Mucosa of gallbladder (tissue), 1 donor: ENCODE measurements at regions not wholly inside any gene's neighbourhood (a gene's known extent, or its start where the extent isn't known, plus 50 kb on each side); places are given as distances from the start of the nearest gene placed in this dataset.
"Not testable (repeated sequence)": the region's sequence is repeated elsewhere in the genome, so short reads cannot be mapped to it uniquely, and the experiment has no call there.

Experiments used
- DNase-seq: peaks from one replicate; pipeline ENCODE4 v3.0.0-alpha.2; 2020; ENCODE audit warnings: low spot score
- donor health status: DM: no; HTN: no; CAD: no.

GRCh38 chr15:75100679-75101078 is 77.3 kb downstream of the PPCDC start:
- DNase-seq, result no peak

GRCh38 chr15:75104804-75105557 is 81.6 kb downstream of the PPCDC start:
- peak; percentile 59 for DNase-seq

- DNase-seq, result no peak
Measured at GRCh38 chr15:75107516-75107907, 84.1 kb downstream of the PPCDC start.

- peak; percentile 13 for DNase-seq
Measured at GRCh38 chr15:75107908-75108838, 84.8 kb downstream of the PPCDC start.

- no peak for DNase-seq
Measured at GRCh38 chr15:75109021-75109735, 85.8 kb downstream of the PPCDC start.

- no peak for DNase-seq
Measured at GRCh38 chr15:75109736-75110130, 86.3 kb downstream of the PPCDC start.

GRCh38 chr15:75112278-75112847 is 89.0 kb downstream of the PPCDC start:
- no peak for DNase-seq

GRCh38 chr15:75112848-75113492 is 88.7 kb upstream of the C15orf39 start:
- no peak for DNase-seq

- no peak for DNase-seq
Measured at GRCh38 chr15:75114327-75114726, 87.4 kb upstream of the C15orf39 start.

GRCh38 chr15:75114796-75115195 is 86.9 kb upstream of the C15orf39 start:
- no peak for DNase-seq

GRCh38 chr15:75115411-75115913 is 86.2 kb upstream of the C15orf39 start:
- DNase-seq, result not testable (repeated sequence)

GRCh38 chr15:75116143-75116542 is 85.5 kb upstream of the C15orf39 start:
- DNase-seq, result not testable (repeated sequence)

- no peak for DNase-seq
Measured at GRCh38 chr15:75117993-75118392, 83.7 kb upstream of the C15orf39 start.

GRCh38 chr15:75119312-75119711 is 82.4 kb upstream of the C15orf39 start:
- not testable (repeated sequence) for DNase-seq

GRCh38 chr15:75121491-75121890 is 80.2 kb upstream of the C15orf39 start:
- DNase-seq, result no peak

GRCh38 chr15:75123395-75123794 is 78.3 kb upstream of the C15orf39 start:
- no peak for DNase-seq

- DNase-seq, result not testable (repeated sequence)
Measured at GRCh38 chr15:75124278-75124677, 77.4 kb upstream of the C15orf39 start.

GRCh38 chr15:75125935-75126334 is 75.7 kb upstream of the C15orf39 start:
- no peak for DNase-seq

- no peak for DNase-seq
Measured at GRCh38 chr15:75126864-75127580, 74.7 kb upstream of the C15orf39 start.

- DNase-seq, result no peak
Measured at GRCh38 chr15:75129788-75130187, 71.9 kb upstream of the C15orf39 start.
